IPS DF 19.7 (cell line): ENCODE measurements at regions not wholly inside any gene's neighbourhood (a gene's known extent, or its start where the extent isn't known, plus 50 kb on each side); places are given as distances from the start of the nearest gene placed in this dataset.
A peak's percentile ranks its signal among the peaks of the same experiment; 100 is the strongest.

Experiments
- DNase-seq: peaks from one replicate; pipeline ENCODE4 v3.0.0-alpha.2; 2013; ENCODE audit warnings: low read depth, low spot score

DNA sequence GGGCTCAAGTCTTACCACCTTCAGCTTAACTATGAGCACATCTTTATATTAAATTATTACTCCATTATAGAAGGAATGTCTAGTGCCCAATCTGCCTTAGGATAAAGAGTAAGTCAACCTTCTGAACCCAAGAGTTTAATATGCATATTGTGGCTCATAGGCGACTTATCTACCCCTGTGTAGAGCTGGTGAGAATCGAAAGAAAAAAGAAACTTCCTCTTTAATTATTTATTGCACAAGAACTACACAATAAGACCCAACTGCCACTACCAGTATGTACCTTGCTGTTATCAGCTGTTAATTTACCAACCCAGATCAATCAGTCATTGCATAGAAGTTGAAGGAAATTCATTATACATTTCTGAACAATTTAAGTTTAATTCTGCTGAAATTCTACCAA, 329.1 kb upstream of the SLC24A2 start:
- no peak for DNase-seq

DNA sequence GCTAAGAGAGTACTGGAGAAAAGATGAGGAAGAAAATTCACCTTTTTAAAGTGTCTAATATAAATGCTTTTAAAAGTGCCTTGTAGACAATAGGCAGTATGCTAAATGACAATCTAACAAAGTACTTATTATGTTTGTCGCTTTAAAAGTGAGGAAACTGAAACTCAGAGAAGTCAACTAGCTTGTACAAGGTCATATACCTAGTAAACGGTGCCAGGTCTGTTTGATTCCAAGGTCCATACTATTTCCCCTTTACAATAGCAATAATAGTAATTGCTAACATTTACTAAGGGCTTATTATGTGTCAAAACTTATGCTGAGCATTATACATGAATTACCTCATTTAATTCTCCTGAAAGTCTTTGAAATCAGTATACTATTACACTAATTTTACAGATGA, 328.6 kb upstream of the SLC24A2 start:
- DNase-seq: no peak

DNA sequence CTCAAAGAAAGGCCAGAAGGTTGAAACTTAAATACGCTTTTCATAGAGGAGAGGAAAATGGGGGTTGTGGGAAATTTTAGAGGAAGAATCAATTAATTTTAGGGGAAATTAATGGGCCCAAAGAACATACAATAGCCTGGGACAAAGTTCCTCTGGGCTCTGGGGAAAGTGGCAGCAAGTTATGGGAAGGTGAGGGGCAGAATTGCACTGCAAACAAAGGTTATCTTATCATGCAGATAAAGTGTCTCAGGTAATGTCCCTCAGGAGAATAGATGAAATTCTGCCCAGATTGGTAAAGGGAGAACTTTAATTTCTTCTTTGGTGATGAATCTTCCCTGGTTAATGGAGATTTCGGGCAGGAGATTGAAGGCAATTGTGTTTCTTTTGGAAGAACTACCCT, 326.1 kb upstream of the SLC24A2 start:
- no peak for DNase-seq

DNA sequence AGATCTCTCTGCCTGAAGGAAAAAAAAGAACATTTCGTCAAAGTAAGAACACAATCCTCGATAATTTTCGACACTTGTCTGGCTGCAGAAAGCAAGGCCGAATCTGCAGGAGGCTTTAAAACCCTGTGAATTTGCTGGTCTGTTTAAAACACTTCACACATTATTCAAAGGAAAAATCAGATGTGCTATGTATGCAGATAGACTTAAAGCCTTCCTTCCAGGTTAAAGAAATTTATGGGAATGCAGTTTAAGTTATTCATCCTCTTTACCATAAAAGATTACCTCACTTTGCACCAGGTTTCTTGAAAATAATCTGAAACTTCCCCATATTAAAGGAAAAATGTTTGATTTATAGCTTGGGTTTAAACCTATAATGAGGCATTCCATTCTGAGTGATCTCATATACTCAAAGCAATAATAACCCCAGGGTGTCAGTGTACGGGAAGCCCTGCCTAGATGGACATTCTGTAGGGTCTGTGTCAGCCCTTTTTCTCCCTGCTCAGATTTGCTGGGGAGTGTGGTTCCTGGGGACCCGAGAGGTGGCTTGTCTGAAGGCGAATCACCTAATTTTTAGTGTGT, 323.5 kb upstream of the SLC24A2 start:
- DNase-seq: no peak

DNA sequence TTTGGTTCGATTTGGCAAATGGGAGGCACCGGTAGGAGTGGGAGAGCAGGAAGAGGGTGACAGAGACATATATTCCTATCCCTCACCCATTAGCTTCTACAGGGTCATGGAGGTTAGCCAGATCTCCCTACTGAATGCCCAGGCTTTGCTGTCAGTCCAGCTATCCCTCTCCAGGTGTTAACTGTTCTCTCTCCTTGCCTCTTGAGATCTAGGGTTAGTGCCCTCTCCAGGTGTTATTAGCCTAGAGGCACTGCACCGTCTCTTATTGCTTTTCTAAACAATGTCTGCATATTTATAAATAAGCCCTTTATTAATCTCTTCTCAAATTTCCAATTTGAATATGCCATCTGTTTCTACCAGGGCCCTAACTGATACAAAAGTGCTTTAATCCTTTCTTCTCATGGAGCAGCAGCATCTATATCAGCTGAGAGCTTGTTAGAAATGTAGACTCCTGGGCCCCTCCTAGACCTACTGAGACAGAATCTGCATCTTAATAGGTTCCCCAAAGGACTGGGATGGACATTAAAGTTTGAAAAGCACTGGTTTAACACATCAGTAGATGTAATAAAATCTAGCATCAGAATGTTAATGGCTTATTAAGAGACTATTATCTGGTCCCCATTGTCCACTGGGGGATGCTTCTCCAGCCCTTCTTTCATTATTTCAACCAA, 322.5 kb upstream of the SLC24A2 start:
- DNase-seq: peak; percentile 47

DNA sequence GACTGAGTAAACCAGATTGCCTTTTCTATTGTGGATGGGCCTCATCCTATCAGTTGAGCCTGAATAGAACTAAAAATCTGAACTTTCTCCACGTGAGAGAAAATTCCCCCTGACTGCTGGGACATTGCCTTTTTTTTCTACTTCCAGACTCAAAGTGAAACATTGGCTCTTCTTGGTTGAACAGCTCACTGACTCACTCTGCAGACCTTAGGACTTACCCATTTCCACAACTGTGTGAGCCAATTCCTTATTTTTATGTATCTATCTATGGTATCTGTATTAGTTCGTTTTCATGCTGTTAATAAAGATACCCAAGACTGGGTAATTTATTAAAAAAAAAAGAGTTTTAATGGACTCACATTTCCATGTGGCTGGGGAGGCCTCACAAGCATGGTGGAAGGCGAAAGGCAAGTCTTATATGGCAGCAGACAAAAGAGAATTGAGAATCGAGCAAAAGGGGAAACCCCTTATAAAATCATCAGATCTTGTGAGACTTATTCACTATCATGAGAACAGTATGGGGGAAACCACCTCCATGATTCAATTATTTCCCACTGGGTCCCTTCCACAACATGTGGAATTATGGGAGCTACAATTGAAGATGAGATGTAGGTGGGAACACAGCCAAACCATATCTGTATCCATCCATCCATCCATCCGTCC, 306.7 kb upstream of the SLC24A2 start:
- no peak for DNase-seq

DNA sequence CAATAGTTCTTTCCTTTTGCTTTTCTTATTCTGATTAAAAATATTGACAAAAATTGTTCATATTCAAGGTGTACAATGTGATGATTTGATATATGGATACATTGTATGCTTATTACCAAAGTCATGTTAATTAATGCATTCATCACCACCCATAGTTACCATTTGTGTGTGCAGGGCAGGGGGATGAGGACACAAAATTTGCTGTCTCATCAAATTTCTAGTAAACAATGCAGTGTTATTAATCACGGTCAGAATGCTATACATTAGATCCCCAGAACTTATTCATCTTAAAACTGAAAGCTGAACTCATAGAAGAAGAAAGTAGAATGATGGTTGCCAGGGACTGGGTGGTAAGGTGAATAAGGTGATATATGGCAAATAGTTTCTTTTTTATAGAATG, 303.7 kb upstream of the SLC24A2 start:
- DNase-seq: no peak

DNA sequence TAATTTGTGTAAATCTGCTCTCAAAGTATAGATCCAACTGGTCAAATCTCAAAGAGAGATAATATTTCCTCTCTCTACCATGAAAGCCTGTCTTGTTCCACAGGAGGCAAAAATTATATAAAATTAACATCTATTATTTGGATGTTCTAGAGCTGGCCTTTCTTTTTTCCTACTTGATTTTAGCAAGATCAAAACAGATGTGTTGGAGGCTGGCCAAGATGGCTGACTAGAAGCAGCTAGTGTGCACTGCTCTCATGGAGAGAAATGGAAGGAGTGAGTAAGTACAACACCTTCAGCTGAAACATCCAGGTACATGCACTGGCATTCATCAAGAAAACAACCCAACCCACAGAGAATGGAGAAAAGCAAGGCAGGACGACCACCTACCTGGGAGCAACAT, 298.6 kb upstream of the SLC24A2 start:
- no peak for DNase-seq

DNA sequence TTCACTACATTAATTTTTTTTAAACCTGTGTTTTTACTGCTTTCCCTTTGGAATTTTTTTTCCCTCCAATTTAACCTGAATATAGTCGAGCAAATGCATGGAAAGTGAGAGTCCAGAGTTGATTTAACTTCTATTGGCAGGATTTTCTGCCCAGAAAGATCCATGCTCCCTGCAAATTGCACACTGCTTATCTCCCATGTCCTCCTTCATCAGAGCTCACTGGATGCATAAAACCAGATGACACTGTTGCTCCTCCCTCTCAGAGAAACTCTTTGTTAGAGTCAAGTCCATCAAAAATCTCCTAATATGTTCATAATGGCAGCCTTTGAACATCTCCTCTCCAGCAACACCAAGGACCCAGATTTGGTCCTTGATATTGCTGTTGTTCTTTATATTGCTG, 297.0 kb upstream of the SLC24A2 start:
- no peak for DNase-seq

DNA sequence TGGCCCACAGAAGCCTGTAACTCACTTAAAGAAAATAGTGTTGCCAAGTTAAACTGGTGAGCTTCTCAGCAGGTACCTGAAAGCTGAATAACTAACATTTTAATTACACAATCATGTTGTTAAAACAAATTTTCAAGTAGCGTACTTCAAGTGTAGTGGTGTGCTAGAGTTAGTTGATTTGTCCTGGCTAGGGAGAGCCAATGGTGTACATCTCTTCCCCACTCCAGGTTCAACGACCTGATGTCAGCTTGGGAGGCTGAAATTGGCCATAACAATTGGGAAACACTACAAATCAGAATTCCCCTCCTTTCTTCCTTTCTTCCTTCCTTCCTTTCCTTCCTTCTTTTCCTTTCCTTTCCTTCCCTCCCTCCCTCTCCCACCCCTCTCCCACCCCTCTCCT, 295.3 kb upstream of the SLC24A2 start:
- no peak for DNase-seq

DNA sequence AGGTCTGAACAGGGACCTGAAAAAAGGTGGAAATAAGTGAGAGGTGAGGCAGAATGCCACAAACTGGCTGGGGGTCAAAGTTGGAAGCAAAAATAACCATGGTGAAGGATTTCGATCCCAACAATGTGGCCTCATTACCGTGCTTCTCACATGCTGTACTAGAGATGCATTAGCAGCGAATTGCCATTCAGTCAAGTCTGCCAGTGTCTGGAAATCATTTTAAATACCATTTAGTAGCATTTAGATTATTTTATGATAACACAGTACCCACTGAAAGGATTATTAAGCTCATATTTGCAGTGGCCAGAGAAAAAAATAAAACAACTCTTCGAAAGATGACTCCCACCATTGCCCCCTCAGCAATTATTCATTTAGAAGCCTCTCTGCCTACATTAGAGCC, 294.6 kb upstream of the SLC24A2 start:
- DNase-seq: no peak

DNA sequence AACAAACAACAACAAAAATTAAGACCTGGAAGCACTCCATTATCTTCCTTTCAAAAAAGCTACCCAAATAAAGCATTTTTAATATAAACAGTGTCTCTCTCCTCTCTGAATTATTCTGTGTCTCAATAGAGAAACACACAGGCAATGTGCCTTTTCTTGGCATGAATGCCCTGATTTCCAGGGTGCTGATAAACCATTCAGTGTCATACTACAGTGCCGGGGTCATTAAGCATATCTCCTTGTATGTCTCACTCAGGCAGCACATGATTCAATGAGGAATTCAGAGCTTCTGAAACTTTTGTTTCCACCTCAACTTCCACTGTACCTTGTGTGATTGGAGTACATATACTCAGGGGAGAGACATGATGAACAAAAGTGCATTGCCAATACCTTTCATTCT, 294.0 kb upstream of the SLC24A2 start:
- no peak for DNase-seq

DNA sequence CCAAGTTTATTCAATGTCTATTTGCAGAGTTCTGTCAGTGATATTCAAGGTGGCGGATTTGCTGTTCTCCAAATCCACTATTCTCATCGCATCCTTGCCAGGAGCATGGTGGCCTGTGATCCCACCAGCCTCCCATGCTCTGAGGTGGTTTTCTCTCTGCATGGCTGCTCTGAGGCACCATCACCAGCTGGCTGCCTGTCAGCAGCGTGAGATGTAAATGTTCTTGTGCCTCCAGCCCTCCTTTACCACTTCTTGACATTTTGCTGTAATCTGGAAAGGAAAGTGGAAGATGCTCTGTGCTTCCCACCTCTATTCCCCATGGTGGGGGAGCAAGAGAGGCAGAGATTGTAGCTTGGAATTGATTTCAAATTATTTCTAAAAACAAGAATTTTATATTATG, 293.6 kb upstream of the SLC24A2 start:
- no peak for DNase-seq

DNA sequence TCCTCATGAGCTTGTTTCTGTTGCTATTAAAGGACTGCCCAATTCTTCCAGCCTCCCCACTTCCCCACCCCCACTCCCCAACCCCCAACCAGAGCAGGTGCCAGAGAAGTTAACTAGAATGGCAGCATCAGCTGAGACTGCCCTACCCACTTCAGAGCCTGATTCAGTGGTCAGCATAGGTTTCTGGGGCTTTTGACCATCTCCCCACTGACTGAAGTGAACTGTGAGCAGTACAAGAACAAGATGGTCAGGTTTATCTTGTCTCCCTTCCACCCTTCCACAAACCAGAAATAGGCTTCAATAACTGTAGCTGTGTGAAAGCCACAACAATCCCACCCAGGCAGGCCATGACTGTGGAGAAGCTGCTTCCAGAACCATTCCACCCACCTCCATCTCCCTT, 289.4 kb upstream of the SLC24A2 start:
- no peak for DNase-seq

DNA sequence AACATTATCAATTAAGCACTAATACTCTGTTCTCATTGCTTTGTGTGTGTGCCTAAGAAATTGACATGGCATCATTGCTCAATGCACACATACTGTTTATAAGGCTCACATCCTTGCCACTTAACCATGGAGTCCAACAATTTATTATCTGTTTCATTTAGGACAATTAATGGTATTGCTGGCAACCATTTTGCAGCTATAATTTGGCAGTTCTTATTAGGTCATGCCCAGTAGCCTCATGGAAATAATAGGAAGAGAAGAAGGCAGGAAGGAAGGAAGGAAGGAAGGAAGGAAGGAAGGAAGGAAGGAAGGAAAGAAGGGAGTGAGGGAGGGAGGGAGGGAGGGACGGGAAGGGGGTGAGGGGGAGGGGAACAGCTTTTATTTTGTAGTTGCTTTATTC, 285.5 kb upstream of the SLC24A2 start:
- DNase-seq: no peak

DNA sequence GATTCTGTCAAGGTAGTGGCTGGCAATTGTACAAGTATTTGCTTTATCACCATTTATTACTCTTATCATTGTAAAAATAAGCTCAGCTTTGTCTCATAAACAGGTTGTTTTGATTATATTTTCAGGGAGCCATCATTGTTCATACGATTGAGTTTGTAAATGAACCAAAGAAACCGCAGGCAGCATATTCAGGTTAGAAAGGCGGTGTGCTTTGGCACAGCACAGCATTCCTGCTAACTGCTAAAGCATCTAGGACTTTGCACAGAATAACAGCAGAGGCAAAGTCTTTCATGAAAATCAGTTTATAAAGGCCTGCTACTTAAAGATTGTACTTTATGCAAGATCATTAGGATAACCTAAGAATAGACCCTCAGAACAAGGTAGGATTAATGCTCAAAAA, 281.5 kb upstream of the SLC24A2 start:
- DNase-seq: no peak

DNA sequence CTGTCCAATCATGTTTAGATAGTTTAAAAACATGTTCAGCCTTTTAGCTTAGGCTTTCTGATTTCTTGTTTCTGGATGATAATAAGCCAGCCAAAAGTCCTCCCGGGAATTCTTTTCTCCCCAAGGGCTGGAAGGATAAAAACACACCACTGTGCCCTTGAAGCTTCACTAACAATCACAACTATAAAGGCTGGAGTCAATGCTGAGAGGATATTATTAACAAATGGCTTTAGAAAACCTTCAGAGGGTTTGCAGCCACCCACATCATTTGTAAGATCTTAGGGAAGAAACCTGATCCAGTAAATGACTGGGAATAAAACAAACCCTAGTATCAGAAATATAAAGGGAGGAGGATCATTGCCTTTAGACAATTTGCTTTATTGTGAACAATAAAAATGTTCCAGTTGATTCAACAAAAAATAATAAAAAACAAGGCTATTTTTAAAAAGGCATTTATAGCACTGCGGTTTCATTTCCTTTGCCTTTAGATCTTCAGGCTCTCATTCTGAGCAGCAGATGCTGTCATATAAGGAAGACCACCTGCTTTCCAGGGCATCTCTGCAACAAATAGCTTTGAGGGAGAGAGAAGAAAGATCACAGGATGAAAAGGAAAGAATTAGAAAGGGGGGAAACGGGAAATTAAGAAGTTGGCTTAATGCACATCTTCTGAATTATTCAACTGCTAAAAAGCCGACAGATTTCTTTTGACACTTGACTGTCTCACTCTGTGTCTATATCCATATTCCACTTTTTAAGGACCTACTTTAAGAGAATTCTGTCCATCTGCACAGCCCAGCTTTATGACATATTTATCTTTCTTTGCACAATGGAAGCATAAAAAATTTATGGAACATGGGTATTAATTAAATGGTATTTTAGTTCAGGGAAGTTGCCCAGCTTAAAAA, 277.2 kb upstream of the SLC24A2 start:
- DNase-seq: no peak

DNA sequence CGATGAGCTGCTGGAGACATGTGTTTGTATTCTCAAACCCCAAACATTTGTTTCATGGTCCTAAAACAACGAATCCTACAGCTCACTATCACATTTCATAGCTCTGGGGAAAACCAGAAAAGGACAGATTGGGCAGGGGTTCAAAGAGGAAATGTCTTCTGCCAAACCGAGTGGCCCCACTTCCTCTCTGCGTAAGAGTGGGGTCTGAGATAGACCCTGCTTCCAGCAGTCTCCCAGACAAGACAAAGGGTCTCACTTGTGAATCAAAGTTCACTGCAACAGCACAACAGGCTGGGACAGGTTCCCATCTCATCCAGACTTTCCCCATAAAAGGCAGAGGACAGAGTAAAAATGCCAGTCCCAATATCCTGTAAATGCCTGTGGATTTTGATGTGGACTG, 276.2 kb upstream of the SLC24A2 start:
- DNase-seq: no peak

DNA sequence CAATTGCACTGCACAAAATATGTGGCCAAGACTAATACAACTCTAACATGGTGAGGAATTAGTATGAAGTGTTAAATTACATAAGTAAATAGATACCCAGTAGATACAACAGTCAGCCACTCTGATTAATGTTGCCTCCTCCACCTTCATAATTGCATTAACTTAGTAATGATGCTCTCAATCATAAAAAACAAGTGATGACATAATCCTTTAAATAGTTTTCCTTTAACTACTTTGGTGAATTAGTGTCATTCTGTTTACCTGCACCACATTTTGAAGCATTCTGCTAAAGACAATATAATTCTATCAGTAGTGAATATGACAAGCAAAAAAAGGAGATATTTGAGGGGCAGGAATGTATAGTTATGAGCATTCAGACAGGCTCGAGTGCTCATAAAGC, 265.9 kb upstream of the SLC24A2 start:
- no peak for DNase-seq

DNA sequence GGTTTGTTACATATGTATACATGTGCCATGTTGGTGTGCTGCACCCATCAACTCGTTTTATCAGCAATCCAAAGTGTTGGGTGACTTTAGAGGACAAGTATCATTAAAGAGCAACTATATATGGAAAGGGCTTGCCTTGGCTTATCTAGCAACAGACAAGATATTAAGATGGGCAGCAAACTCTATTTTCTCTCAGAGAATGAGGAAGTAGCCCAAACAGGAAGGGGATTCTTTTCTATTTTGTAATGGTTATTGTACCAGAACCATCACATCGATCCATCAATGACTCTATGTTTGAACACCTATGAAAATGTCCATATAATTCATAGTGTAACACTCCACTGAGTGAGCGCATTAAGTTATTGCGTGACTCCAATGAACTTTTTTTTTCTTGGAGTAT, 260.1 kb upstream of the SLC24A2 start:
- no peak for DNase-seq

DNA sequence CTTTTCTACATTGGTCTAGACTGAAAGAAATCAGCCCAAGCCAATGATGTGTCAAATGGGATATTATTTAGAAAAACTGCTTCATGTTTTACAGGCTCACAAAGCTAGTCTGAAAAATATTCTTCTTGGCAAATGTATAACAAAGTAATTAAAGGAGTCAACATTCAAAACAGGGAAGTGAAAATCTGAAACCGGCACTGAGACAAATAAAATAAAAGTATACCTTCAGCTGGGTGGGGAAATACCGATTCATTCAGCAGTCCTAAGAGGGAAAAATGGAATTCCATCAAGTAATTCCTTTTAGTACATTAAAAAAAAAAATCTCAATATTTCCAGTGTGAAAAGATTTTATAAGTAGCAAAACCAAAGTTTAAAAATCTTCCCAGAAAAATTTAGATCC, 259.6 kb upstream of the SLC24A2 start:
- no peak for DNase-seq

DNA sequence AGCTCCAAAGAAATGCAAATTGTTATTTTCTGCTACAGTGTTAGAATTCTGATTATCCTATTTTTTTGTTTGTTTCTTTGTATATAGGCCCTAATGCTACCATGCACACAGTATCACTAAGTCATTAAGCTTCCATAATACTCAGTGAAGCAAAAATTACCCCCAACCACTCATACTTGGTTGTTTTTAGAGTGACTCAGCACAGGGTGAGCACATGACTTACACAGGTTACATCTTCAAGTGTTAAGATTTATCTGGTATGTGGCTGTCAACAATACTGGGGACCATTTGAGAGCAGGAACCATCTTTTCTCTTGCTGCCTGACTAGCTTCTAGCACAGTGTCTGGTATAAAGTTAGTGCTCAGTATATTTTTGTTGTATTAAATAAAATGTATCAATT, 255.8 kb upstream of the SLC24A2 start:
- DNase-seq: no peak
